Vagina (tissue), 2 donors: ENCODE measurements at regions not wholly inside any gene's neighbourhood (a gene's known extent, or its start where the extent isn't known, plus 50 kb on each side); places are given as distances from the start of the nearest gene placed in this dataset.
"Not testable (repeated sequence)": the region's sequence is repeated elsewhere in the genome, so short reads cannot be mapped to it uniquely, and the experiment has no call there.

ENCODE experiments used
- POLR2A ChIP-seq, 2 donors: fragments of 450-650 bp; IDR thresholded peaks; one replicate each; pipeline ENCODE4 v1.6.1; 2017; ENCODE audit warnings: antibody characterized with exemption in 2 of 2, mild to moderate bottlenecking in 2 of 2, moderate library complexity in 2 of 2
- POLR2AphosphoS5 ChIP-seq, 2 donors: sonication (generic); formaldehyde crosslinking; IDR thresholded peaks; one replicate each; pipeline ENCODE4 v1.9.0; 2017; ENCODE audit warnings: antibody characterized with exemption in 2 of 2, mild to moderate bottlenecking in 2 of 2, low read depth in 1 of 2; ENCODE audit not compliant: insufficient read depth in 1 of 2
- TF ChIP-seq, protein P1 (sequence below), 3 experiments: fragments of 450-650 bp in 2 of 3; fragments of 200-600 bp in 1 of 3; sonication (generic) in 1 of 3; IDR thresholded peaks; one replicate each; pipeline ENCODE4 v1.5.1; 2017 to 2019; ENCODE audit warnings: antibody characterized with exemption in 3 of 3, mild to moderate bottlenecking in 2 of 3, moderate library complexity in 2 of 3

DNA sequence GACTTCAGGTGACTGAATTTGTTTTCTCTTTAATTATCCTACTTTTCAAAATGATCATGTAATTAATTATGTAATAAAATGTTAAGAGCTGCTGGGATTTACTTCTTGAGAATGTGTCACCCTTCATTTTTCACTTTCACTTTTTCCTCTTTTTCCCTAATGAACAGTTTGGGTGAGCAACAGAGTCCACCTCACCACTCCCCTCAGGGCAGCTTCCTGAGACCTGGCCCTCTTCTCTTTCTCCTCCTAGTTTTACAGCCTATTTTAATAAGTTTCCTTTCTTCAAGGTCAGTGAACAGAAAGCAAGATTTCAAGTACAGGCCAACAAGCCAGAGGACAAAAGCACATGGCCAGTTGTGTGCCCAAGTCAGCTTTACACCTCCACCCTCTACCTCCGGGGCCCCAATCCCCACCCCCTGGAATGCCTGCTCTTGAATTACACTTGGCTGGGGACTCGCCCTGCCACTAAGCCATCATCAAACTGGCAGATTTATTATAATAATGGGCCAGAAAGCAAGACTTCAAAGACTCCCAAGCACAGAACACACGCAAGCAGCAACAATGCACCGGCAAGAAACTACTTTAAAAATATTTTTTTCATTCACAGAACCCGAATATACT is 143.1 kb upstream of the VOPP1 start:
- TF ChIP-seq, protein P1, sequence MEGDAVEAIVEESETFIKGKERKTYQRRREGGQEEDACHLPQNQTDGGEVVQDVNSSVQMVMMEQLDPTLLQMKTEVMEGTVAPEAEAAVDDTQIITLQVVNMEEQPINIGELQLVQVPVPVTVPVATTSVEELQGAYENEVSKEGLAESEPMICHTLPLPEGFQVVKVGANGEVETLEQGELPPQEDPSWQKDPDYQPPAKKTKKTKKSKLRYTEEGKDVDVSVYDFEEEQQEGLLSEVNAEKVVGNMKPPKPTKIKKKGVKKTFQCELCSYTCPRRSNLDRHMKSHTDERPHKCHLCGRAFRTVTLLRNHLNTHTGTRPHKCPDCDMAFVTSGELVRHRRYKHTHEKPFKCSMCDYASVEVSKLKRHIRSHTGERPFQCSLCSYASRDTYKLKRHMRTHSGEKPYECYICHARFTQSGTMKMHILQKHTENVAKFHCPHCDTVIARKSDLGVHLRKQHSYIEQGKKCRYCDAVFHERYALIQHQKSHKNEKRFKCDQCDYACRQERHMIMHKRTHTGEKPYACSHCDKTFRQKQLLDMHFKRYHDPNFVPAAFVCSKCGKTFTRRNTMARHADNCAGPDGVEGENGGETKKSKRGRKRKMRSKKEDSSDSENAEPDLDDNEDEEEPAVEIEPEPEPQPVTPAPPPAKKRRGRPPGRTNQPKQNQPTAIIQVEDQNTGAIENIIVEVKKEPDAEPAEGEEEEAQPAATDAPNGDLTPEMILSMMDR (IDR thresholded peaks at IDR 0.05), result not testable (repeated sequence)
- TF ChIP-seq POLR2A (IDR thresholded peaks at IDR 0.05); POLR2AphosphoS5 (IDR thresholded peaks at IDR 0.05; ENCODE audit: insufficient read depth in 1 of 2, low read depth in 1 of 2): not testable (repeated sequence)
